Endothelial cell of umbilical vein (primary cell): ENCODE measurements at regions not wholly inside any gene's neighbourhood (a gene's known extent, or its start where the extent isn't known, plus 50 kb on each side); places are given as distances from the start of the nearest gene placed in this dataset.

Source experiments
- BruUV-seq: library from RNA; stranded (reverse); fragments of 400-500 nt; replicated peaks from 2 replicates; lab custom pipeline; 2021; lab: Mats Ljungman, UMichigan
- CTCF ChIA-PET: fragments of 300-600, 350-600 bp; sonication (Branson Sonifier 250); formaldehyde crosslinking; loops from one replicate; lab custom pipeline; 2021; ENCODE audit warnings: antibody characterized with exemption, inconsistent platforms; lab: Charles Lee
- POLR2A ChIA-PET: fragments of 300-600, 350-600 bp; sonication (Branson Sonifier 250); formaldehyde crosslinking; loops from one replicate; lab custom pipeline; 2021; ENCODE audit warnings: antibody characterized with exemption, inconsistent platforms; lab: Charles Lee
- DNase-seq: peaks from one replicate; pipeline ENCODE4 v3.0.0-alpha.2; 2011; ENCODE audit warnings: low read depth, low spot score
- FAIRE-seq: peaks from 2 replicates; lab custom pipeline; 2011; peaks lifted over from hg19 to GRCh38; lab: Jason Lieb, UNC
- H2AFZ ChIP-seq: 2 replicates; pipeline ENCODE4 v1.6.0; 2012; ENCODE audit warnings: low read depth, low read length, control low read depth, inconsistent platforms
- H3K27ac ChIP-seq: 2 replicates; pipeline ENCODE4 v1.5.1; 2011; ENCODE audit warnings: low read depth, mild to moderate bottlenecking, control low read depth, low read length, moderate library complexity; ENCODE audit not compliant: insufficient read depth
- H3K27me3 ChIP-seq, 2 experiments: 2 replicates each; pipeline versions ENCODE4 v1.6.0 to v1.6.1; 2011; ENCODE audit warnings: low read length in 2 of 2, mixed read lengths in 1 of 2; ENCODE audit not compliant: control insufficient read depth in 2 of 2, insufficient read depth in 2 of 2
- H3K36me3 ChIP-seq, 2 experiments: 2 replicates in 1 of 2; 3 replicates in 1 of 2; pipeline ENCODE4 v1.5.1; 2011; ENCODE audit warnings: low read length in 2 of 2, mild to moderate bottlenecking in 1 of 2, moderate library complexity in 1 of 2; ENCODE audit not compliant: control insufficient read depth in 2 of 2, insufficient read depth in 2 of 2; ENCODE audit errors: extremely low read depth in 1 of 2
- H3K4me1 ChIP-seq: 3 replicates; pipeline ENCODE4 v1.5.1; 2011; ENCODE audit warnings: mild to moderate bottlenecking, low read length; ENCODE audit not compliant: control insufficient read depth, insufficient read depth; ENCODE audit errors: extremely low read depth
- H3K4me2 ChIP-seq: 2 replicates; pipeline ENCODE4 v1.6.1; 2011; ENCODE audit warnings: low read length, control low read depth, mixed read lengths; ENCODE audit not compliant: insufficient read depth
- H3K4me3 ChIP-seq, 3 experiments: fragments of 200-600 bp in 1 of 3; sonication (generic), shearing (Covaris generic) in 1 of 3; replicated peaks in 1 of 3; 2 replicates each; pipeline ENCODE4 v1.5.1; 2011 to 2016; ENCODE audit warnings: control low read depth in 3 of 3, low read length in 3 of 3, mild to moderate bottlenecking in 2 of 3, inconsistent platforms in 1 of 3, low read depth in 1 of 3, moderate library complexity in 1 of 3; ENCODE audit not compliant: insufficient read depth in 1 of 3
- H3K79me2 ChIP-seq: 2 replicates; pipeline ENCODE4 v1.6.0; 2012; ENCODE audit warnings: low read length, inconsistent platforms; ENCODE audit not compliant: control insufficient read depth, insufficient read depth
- H3K9ac ChIP-seq: replicated peaks from 2 replicates; pipeline ENCODE3; 2011; ENCODE audit warnings: low read length, control low read depth; ENCODE audit not compliant: insufficient read depth; ENCODE audit errors: extremely low read depth
- H3K9me1 ChIP-seq: replicated peaks from 3 replicates; pipeline ENCODE4 v1.6.0; 2011; ENCODE audit warnings: mild to moderate bottlenecking, low read length; ENCODE audit not compliant: control insufficient read depth, insufficient read depth; ENCODE audit errors: extremely low read depth
- H3K9me3 ChIP-seq: replicated peaks from 2 replicates; pipeline ENCODE4 v1.5.1; 2012; ENCODE audit warnings: low read length, inconsistent platforms; ENCODE audit not compliant: control insufficient read depth, insufficient read depth
- H4K20me1 ChIP-seq: replicated peaks from 2 replicates; pipeline ENCODE3; 2011; ENCODE audit warnings: mild to moderate bottlenecking, low read length; ENCODE audit not compliant: control insufficient read depth, insufficient read depth; ENCODE audit errors: extremely low read depth
- EZH2 ChIP-seq: IDR thresholded peaks from 2 replicates; pipeline ENCODE4 v1.6.1; 2012; ENCODE audit warnings: borderline replicate concordance, low read depth, mild to moderate bottlenecking, moderate library complexity, low read length, inconsistent platforms; ENCODE audit not compliant: severe bottlenecking
- FOS ChIP-seq: IDR thresholded peaks from 2 replicates; pipeline ENCODE4 v1.6.1; 2011; ENCODE audit warnings: mild to moderate bottlenecking, low read length, moderate library complexity, borderline replicate concordance; ENCODE audit not compliant: insufficient read depth
- GATA2 ChIP-seq: IDR thresholded peaks from 2 replicates; pipeline ENCODE4 v1.7.0; 2011; ENCODE audit warnings: low read depth, mild to moderate bottlenecking, moderate library complexity, mixed read lengths, low read length; ENCODE audit not compliant: insufficient read length, insufficient read depth
- JUN ChIP-seq: IDR thresholded peaks from 2 replicates; pipeline ENCODE4 v1.6.1; 2011; ENCODE audit warnings: borderline replicate concordance, low read depth; ENCODE audit not compliant: insufficient read length, insufficient read depth
- MYC ChIP-seq: IDR thresholded peaks from one replicate; pipeline ENCODE4 v1.6.1; 2011; ENCODE audit warnings: mild to moderate bottlenecking, low read depth, low read length
- POLR2A ChIP-seq: IDR thresholded peaks from 2 replicates; pipeline ENCODE4 v1.6.1; 2012; ENCODE audit warnings: low read depth, mild to moderate bottlenecking, control low read depth, low read length
- POLR2AphosphoS5 ChIP-seq: IDR thresholded peaks from 2 replicates; pipeline ENCODE4 v1.6.1; 2012; ENCODE audit warnings: low read depth, mild to moderate bottlenecking, control low read depth, low read length, moderate library complexity; ENCODE audit not compliant: insufficient read depth
- dilution Hi-C: fragments of 300-500 bp; cut with MboI; formaldehyde crosslinking; loops from one replicate; pipeline ENCODE4 v1.15.0; 2019; ENCODE audit warnings: low sequenced_read_pairs; ENCODE audit not compliant: extremely low pct_ligation_motif_present
- intact Hi-C: fragments of 100-400 bp; cut with micrococcal nuclease; formaldehyde crosslinking; loops from one replicate; pipeline ENCODE4 v1.10.0; 2022
- TF ChIP-seq, protein P1 (sequence below): IDR thresholded peaks from 2 replicates; pipeline ENCODE4 v1.6.1; 2011; ENCODE audit not compliant: insufficient read depth, insufficient read length
- TF ChIP-seq, protein P2 (sequence below), 2 donors: IDR thresholded peaks; 1 replicate in 1 of 2; 2 replicates in 1 of 2; pipeline ENCODE4 v1.5.1; 2011; ENCODE audit warnings: low read length in 2 of 2, mild to moderate bottlenecking in 2 of 2, moderate library complexity in 2 of 2, control low read depth in 1 of 2, inconsistent platforms in 1 of 2, low read depth in 1 of 2; ENCODE audit not compliant: insufficient read depth in 1 of 2; ENCODE audit errors: extremely low read depth in 1 of 2

DNA sequence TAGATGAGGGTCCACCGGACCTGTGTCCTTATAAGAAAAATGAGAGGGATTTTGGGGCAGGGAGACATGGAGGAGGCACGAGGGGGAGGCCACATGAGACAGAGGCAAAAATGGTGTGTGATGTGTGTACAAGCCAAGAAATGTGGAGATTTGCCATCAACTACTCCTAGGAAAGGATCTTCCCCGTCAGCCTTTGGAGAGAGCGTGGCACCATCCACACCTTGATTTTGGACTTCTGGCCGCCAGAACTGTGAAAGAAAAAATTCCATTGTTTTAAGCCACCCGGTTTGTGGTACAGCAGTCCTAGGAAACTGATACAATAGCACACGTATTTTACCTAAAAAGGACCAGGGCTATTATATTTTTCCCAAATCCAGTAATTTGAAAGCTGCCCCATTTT is 829.0 kb upstream of the SALL3 start:
- no peak for DNase-seq
- Histone ChIP-seq H3K4me2 (no peak overlapping the region), H2AFZ (no peak overlapping the region), H3K9ac (no peak overlapping the region), H3K27ac (no peak overlapping the region), H3K79me2 (no peaks in the 10 kb centered on the region), H3K4me1 (no peaks in the 10 kb centered on the region), H3K9me1 (no peaks in the 10 kb centered on the region), H4K20me1 (no peaks in the 10 kb centered on the region), H3K4me3 (no peak overlapping the region), H3K9me3 (peaks cover 8% of the 10 kb centered on the region), H3K27me3 (no peaks in the 10 kb centered on the region), H3K36me3 (no peaks in the 10 kb centered on the region)
- POLR2A ChIA-PET: no interaction called here
- BruUV-seq: no TSS peak
- dilution Hi-C loops (no loop called here), intact Hi-C loops (no loop called here)
- no peak for FAIRE-seq
- TF ChIP-seq EZH2 (no peak), MYC (no peak)
- CTCF ChIA-PET: no interaction called here

DNA sequence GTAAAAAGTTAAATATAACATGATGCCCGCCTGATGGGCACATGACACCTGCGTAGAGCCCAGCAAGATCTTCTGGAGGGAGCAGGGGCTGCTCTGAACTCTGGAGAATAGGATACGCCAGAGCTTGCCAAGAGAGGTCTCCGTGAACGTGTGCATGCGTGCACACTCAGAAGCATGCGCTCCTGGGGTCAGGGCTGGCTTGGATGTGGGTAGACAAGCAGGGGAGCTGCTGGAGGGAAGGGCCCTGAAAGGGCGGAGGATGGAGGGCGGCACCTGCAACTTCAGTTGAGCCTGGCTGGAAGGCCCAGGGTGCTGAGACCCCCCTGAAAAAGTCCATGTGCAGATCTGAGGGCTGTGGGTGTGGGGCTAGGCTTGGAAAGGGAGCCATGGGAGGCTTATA is 828.4 kb upstream of the SALL3 start:
- H4K20me1 ChIP-seq: no peaks in the 10 kb centered on the region
- TF ChIP-seq JUN (no peak), FOS (no peak), POLR2AphosphoS5 (no peak), EZH2 (no peak), MYC (no peak), POLR2A (no peak), GATA2 (no peak)
- TF ChIP-seq, protein P1, sequence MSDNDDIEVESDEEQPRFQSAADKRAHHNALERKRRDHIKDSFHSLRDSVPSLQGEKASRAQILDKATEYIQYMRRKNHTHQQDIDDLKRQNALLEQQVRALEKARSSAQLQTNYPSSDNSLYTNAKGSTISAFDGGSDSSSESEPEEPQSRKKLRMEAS: no peak
- TF ChIP-seq, protein P2, sequence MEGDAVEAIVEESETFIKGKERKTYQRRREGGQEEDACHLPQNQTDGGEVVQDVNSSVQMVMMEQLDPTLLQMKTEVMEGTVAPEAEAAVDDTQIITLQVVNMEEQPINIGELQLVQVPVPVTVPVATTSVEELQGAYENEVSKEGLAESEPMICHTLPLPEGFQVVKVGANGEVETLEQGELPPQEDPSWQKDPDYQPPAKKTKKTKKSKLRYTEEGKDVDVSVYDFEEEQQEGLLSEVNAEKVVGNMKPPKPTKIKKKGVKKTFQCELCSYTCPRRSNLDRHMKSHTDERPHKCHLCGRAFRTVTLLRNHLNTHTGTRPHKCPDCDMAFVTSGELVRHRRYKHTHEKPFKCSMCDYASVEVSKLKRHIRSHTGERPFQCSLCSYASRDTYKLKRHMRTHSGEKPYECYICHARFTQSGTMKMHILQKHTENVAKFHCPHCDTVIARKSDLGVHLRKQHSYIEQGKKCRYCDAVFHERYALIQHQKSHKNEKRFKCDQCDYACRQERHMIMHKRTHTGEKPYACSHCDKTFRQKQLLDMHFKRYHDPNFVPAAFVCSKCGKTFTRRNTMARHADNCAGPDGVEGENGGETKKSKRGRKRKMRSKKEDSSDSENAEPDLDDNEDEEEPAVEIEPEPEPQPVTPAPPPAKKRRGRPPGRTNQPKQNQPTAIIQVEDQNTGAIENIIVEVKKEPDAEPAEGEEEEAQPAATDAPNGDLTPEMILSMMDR (IDR thresholded peaks at IDR 0.05; ENCODE audit: extremely low read depth in 1 of 2, insufficient read depth in 1 of 2, low read depth in 1 of 2, low read length in 2 of 2): no peak
- dilution Hi-C loops: no loop called here

More for the DNA sequence above, 828.4 kb upstream of the SALL3 start:
- CTCF ChIA-PET: no interaction called here
- no TSS peak for BruUV-seq
- no peak overlapping the region for H2AFZ ChIP-seq
- FAIRE-seq: no peak
- H3K9me3 ChIP-seq: peaks cover 8% of the 10 kb centered on the region
- DNase-seq: no peak
- no peaks in the 10 kb centered on the region for H3K4me1 ChIP-seq
- no peak overlapping the region for H3K4me2 ChIP-seq
- no peaks in the 10 kb centered on the region for H3K79me2 ChIP-seq
- intact Hi-C loops: no loop called here
- no peaks in the 10 kb centered on the region for H3K36me3 ChIP-seq
- no peak overlapping the region for H3K27ac ChIP-seq
- H3K4me3 ChIP-seq: no peak overlapping the region
- no peaks in the 10 kb centered on the region for H3K27me3 ChIP-seq
- POLR2A ChIA-PET: no interaction called here
- H3K9me1 ChIP-seq: no peaks in the 10 kb centered on the region
- H3K9ac ChIP-seq: no peak overlapping the region
